22Rv1 (cell line): ENCODE measurements at regions not wholly inside any gene's neighbourhood (a gene's known extent, or its start where the extent isn't known, plus 50 kb on each side); places are given as distances from the start of the nearest gene placed in this dataset.

ENCODE experiments used
- CTCF ChIP-seq: fragments of 450-650 bp; IDR thresholded peaks from 2 replicates; pipeline ENCODE4 v1.5.1; 2017; ENCODE audit warnings: mild to moderate bottlenecking
- ZFX ChIP-seq: fragments of 450-650 bp; IDR thresholded peaks from 2 replicates; pipeline ENCODE4 v1.6.1; 2017; ENCODE audit warnings: antibody characterized with exemption, borderline replicate concordance

- TF ChIP-seq ZFX (no peak), CTCF (no peak)
These were observed 458.3 kb downstream of the METTL15 start for GRCh38 chr11:28566339-28567089.
